AG09319 (cell line): ENCODE measurements at regions not wholly inside any gene's neighbourhood (a gene's known extent, or its start where the extent isn't known, plus 50 kb on each side); places are given as distances from the start of the nearest gene placed in this dataset.

Experiments used
- DNase-seq: peaks from one replicate; pipeline ENCODE4 v3.0.0-alpha.2; 2010; ENCODE audit warnings: low read depth; ENCODE audit errors: extremely low read depth
- TF ChIP-seq, protein P1 (sequence below): IDR thresholded peaks from 2 replicates; pipeline ENCODE4 v1.5.1; 2011; ENCODE audit warnings: low read depth, mild to moderate bottlenecking, inconsistent platforms, low read length, moderate library complexity

DNA sequence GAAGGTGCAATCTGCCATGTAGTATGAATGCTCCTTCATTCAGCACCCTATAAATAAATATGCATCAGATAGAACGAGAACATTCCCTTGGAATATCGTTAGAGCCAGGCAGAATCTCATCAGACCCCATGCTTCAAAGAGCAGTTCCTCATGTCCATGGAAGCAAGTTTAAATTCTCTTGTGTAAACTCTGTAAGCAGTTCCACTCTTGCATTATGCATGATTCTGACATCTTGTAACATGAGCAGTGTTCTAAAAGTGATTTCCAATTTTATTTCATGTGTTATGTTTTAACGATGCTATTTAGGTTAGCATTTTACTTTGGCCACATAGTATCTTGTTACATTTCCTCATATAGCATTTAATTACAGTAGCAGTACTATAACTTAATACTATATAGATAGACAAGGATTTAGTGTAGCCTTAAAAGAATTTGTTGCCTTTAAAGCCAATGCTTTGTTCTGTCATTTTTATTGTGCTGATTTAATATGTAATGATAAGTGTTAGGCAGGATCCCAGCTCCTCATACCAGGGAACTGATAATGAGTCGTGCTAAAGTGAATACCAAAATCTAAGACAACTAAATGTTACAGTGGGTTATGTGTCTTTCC lies 161.2 kb upstream of the NECTIN3 start:
- TF ChIP-seq, protein P1, sequence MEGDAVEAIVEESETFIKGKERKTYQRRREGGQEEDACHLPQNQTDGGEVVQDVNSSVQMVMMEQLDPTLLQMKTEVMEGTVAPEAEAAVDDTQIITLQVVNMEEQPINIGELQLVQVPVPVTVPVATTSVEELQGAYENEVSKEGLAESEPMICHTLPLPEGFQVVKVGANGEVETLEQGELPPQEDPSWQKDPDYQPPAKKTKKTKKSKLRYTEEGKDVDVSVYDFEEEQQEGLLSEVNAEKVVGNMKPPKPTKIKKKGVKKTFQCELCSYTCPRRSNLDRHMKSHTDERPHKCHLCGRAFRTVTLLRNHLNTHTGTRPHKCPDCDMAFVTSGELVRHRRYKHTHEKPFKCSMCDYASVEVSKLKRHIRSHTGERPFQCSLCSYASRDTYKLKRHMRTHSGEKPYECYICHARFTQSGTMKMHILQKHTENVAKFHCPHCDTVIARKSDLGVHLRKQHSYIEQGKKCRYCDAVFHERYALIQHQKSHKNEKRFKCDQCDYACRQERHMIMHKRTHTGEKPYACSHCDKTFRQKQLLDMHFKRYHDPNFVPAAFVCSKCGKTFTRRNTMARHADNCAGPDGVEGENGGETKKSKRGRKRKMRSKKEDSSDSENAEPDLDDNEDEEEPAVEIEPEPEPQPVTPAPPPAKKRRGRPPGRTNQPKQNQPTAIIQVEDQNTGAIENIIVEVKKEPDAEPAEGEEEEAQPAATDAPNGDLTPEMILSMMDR: no peak
- no peak for DNase-seq

DNA sequence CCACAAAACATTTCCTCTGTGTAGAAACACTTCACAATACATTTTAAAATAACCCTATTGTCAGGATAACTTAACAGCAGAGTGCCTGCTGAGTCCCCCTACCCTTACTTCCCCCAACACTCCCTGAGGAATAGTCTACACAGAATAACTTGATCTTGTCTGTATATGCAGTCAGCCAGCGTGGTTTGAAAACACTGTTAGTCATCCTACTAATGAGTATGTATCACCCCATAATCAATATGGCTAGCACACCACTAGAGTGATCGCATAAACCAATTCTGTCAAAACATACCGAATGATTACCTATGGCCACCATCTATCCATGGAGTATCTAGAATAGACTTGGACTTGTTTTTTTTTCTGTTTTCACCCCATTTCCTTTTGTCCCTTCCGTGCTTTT lies 152.7 kb upstream of the NECTIN3 start:
- TF ChIP-seq, protein P1: no peak
- DNase-seq: no peak

DNA sequence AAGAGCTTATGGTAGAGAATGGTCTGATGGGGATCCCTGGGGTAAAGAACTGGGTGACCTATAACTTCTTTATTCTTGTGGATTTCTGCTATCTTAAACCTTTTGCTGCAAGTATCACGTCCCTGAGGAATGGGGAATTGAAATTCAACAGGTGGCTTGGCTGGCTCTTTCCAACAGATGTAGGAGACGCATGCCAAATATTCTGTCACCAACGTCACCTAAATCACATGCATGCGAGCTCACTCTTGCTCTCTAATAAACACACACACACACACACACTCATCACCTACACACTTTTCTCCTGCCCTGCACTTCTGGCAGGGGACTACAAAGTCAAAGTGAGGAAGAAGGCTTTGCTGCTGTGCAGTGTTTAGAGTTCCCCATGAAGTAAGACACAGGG lies 145.8 kb upstream of the NECTIN3 start:
- DNase-seq: no peak
- TF ChIP-seq, protein P1: no peak

DNA sequence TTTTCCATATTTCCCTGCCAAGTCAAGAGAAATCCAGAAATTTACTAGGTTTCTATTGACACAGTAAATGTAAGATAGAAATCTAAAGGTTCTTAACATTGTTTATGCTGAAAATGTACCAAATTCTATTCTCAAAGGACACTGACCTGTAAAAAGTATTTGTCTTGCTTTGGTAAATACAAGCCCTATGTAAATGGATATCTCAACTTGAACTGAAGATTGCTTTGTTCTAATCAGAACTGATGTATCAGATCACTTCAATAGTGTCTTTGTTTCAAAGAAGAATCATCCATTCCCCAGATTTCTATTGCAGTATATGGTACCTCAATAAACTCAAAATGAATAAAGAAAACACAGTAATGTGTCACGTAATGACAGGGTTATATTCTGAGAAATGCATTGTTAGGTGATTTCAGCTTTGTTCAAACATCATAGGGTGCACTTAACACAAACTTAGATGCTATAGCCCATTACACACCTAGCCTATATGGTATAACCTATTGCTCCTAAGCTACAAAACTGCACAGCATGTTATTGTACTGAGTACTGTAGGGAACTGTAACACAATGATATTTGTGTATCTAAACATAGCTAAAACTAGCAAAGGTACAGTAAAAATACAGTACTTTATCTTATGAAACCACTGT lies 143.5 kb upstream of the NECTIN3 start:
- TF ChIP-seq, protein P1: no peak
- DNase-seq: no peak

DNA sequence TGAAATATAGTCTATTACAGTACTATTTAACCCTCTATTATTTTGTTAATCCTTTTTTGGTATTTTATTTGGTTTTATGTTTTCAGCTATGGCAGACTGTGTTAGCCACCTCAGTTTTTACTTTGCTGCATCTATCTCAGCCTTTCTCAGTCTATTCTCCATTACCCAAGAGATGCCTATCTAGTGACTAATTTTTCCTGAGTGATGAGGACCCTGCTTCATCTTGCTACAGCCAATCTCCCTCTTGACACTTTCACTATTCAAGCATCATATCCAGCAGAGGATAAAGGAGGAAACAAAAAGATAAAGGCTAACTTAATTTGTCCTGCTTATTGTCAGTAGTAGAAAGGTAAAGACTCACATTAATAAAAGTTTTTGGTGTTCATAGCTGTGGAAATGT lies 141.8 kb upstream of the NECTIN3 start:
- no peak for DNase-seq
- TF ChIP-seq, protein P1: no peak

DNA sequence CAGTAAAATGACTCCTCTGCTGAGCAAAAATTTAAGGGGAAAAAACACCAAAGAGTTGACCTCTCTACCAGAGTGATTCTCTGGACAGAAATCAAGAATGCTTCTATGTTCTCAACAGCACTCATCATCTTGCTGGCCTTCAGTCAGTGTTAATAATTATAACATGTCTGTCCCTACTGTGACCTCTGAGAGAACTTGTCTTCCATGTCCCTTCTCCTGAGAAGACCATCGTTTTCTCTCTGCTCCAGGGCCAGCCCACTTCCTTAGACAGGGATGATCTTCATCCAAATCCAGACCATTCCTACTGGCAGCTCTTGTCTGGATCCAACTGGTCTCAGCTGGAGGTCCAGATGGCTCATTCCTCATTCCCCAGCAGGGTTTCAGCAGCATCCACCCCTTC lies 139.0 kb upstream of the NECTIN3 start:
- peak; percentile 5 for DNase-seq
- TF ChIP-seq, protein P1: no peak

DNA sequence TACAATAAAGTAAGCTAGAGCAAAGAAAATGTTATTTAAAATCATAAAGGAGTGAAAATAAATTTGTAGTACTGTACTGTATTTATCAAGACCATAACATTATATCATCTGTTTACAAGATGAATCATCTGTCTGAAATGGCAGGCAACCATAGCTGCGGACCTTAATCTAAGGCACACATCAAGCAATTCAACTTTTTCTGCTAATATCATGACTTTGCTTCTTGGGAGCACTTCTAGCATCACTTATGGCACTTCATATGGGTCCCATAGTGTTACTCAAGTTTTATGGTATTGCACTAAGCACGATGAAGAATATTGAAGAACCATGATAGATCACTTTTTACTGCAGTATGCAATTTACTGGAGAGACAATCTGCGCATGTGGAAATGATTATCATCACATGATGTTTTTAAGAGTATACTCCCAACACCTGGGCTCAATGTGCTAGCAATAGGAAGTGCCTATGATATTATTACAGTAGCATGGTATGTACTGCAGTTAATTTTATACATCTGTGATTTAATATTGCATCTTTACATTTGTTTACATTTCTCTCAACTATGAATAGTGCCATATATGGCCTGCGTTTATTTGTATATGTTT lies 137.7 kb upstream of the NECTIN3 start:
- TF ChIP-seq, protein P1: no peak
- DNase-seq: peak; percentile 34
